H9 (cell line): ENCODE measurements at regions not wholly inside any gene's neighbourhood (a gene's known extent, or its start where the extent isn't known, plus 50 kb on each side); places are given as distances from the start of the nearest gene placed in this dataset.

Experiments used
- DNase-seq: peaks from one replicate; pipeline ENCODE4 v3.0.0-alpha.2; 2017
- H2AFZ ChIP-seq: one replicate; pipeline ENCODE4 v1.6.1; 2013; ENCODE audit warnings: mild to moderate bottlenecking, low read length, control low read depth, moderate library complexity
- H2AK5ac ChIP-seq: 2 replicates; pipeline ENCODE4 v1.6.1; 2013; ENCODE audit warnings: low read length, control low read depth, mixed read lengths; ENCODE audit not compliant: insufficient read length
- H2BK120ac ChIP-seq: one replicate; pipeline ENCODE4 v1.6.1; 2013; ENCODE audit warnings: low read depth, mild to moderate bottlenecking, low read length, control low read depth, inconsistent platforms; ENCODE audit not compliant: poor library complexity, severe bottlenecking
- H2BK12ac ChIP-seq: 2 replicates; pipeline ENCODE4 v1.6.1; 2013; ENCODE audit warnings: low read length, control low read depth, mixed read lengths, low read depth; ENCODE audit not compliant: insufficient read length
- H2BK15ac ChIP-seq: 2 replicates; pipeline ENCODE4 v1.6.1; 2013; ENCODE audit warnings: low read depth, low read length, control low read depth
- H2BK20ac ChIP-seq: one replicate; pipeline ENCODE4 v1.6.1; 2013; ENCODE audit warnings: low read depth, mild to moderate bottlenecking, low read length, control low read depth, inconsistent platforms; ENCODE audit not compliant: poor library complexity, severe bottlenecking
- H2BK5ac ChIP-seq: 2 replicates; pipeline ENCODE4 v1.6.1; 2013; ENCODE audit warnings: low read length, control low read depth, mixed read lengths; ENCODE audit not compliant: insufficient read length
- H3K14ac ChIP-seq: 2 replicates; pipeline ENCODE4 v1.6.1; 2013; ENCODE audit warnings: low read length, control low read depth; ENCODE audit not compliant: insufficient read depth
- H3K18ac ChIP-seq: 2 replicates; pipeline ENCODE4 v1.6.1; 2013; ENCODE audit warnings: low read depth, mild to moderate bottlenecking, mixed read lengths, low read length, control low read depth; ENCODE audit not compliant: insufficient read length
- H3K23ac ChIP-seq: 2 replicates; pipeline ENCODE4 v1.6.1; 2013; ENCODE audit warnings: low read length, control low read depth, mixed read lengths, low read depth; ENCODE audit not compliant: insufficient read length
- H3K23me2 ChIP-seq: 2 replicates; pipeline ENCODE4 v1.6.1; 2013; ENCODE audit warnings: low read depth, mild to moderate bottlenecking, mixed read lengths, low read length, control low read depth; ENCODE audit not compliant: insufficient read length, poor library complexity, severe bottlenecking
- H3K27ac ChIP-seq: 2 replicates; pipeline ENCODE4 v1.5.1; 2013; ENCODE audit warnings: low read length, control low read depth, mixed read lengths, low read depth; ENCODE audit not compliant: insufficient read length
- H3K27me3 ChIP-seq: 2 replicates; pipeline ENCODE4 v1.6.1; 2013; ENCODE audit warnings: low read length, control low read depth, inconsistent platforms; ENCODE audit not compliant: insufficient read depth
- H3K4ac ChIP-seq: 2 replicates; pipeline ENCODE4 v1.6.1; 2013; ENCODE audit warnings: low read depth, mild to moderate bottlenecking, control low read depth, inconsistent platforms, low read length, moderate library complexity
- H3K4me1 ChIP-seq: 2 replicates; pipeline ENCODE4 v1.6.1; 2013; ENCODE audit warnings: low read length, control low read depth, inconsistent platforms; ENCODE audit not compliant: insufficient read depth
- H3K4me2 ChIP-seq: 2 replicates; pipeline ENCODE4 v1.6.1; 2013; ENCODE audit warnings: low read length, control low read depth, mixed read lengths; ENCODE audit not compliant: insufficient read length, insufficient read depth
- H3K56ac ChIP-seq: 2 replicates; pipeline ENCODE4 v1.6.1; 2013; ENCODE audit warnings: low read depth, mild to moderate bottlenecking, mixed read lengths, low read length, control low read depth; ENCODE audit not compliant: insufficient read length
- H3K79me1 ChIP-seq: 2 replicates; pipeline ENCODE4 v1.6.1; 2013; ENCODE audit warnings: low read depth, mild to moderate bottlenecking, moderate library complexity, low read length, control low read depth, inconsistent platforms; ENCODE audit not compliant: insufficient read depth, poor library complexity, severe bottlenecking
- H3K79me2 ChIP-seq: 2 replicates; pipeline ENCODE4 v1.6.1; 2013; ENCODE audit warnings: low read length, control low read depth, inconsistent platforms; ENCODE audit not compliant: insufficient read depth
- H3K9ac ChIP-seq: 2 replicates; pipeline ENCODE4 v1.6.1; 2013; ENCODE audit warnings: low read length, control low read depth, mixed read lengths; ENCODE audit not compliant: insufficient read length; ENCODE audit errors: extremely low read depth
- H3K9me3 ChIP-seq: one replicate; pipeline ENCODE4 v1.6.1; 2013; ENCODE audit warnings: low read depth, low read length, inconsistent platforms; ENCODE audit not compliant: control insufficient read depth
- H3T11ph ChIP-seq: one replicate; pipeline ENCODE4 v1.6.1; 2013; ENCODE audit warnings: mild to moderate bottlenecking, low read length, control low read depth, inconsistent platforms
- H4K20me1 ChIP-seq: one replicate; pipeline ENCODE4 v1.6.1; 2013; ENCODE audit not compliant: control insufficient read depth, insufficient read length, insufficient read depth
- H4K5ac ChIP-seq: 2 replicates; pipeline ENCODE4 v1.6.1; 2013; ENCODE audit warnings: low read depth, mild to moderate bottlenecking, mixed read lengths, low read length, control low read depth; ENCODE audit not compliant: insufficient read length
- H4K8ac ChIP-seq: replicated peaks from 2 replicates; pipeline ENCODE4 v1.6.1; 2013; ENCODE audit warnings: low read length, control low read depth, mixed read lengths, low read depth; ENCODE audit not compliant: insufficient read length
- H4K91ac ChIP-seq: 2 replicates; pipeline ENCODE4 v1.6.1; 2013; ENCODE audit warnings: low read depth, mild to moderate bottlenecking, moderate library complexity, mixed read lengths, low read length, control low read depth; ENCODE audit not compliant: insufficient read length
- H3K27ac Mint-ChIP-seq, 3 experiments: 2 replicates in 2 of 3; 3 replicates in 1 of 3; pipeline ENCODE4 v1.8.0; 2020 to 2021; ENCODE audit warnings: mixed read lengths in 3 of 3, mild to moderate bottlenecking in 1 of 3, moderate library complexity in 1 of 3
- H3K27me3 Mint-ChIP-seq: 2 replicates; pipeline ENCODE4 v1.8.0; 2021; ENCODE audit warnings: low read depth, mild to moderate bottlenecking, moderate library complexity, mixed read lengths
- H3K36me3 Mint-ChIP-seq, 3 experiments: 2 replicates in 2 of 3; 3 replicates in 1 of 3; pipeline ENCODE4 v1.8.0; 2020 to 2021; ENCODE audit warnings: low read depth in 3 of 3, mixed read lengths in 3 of 3; ENCODE audit not compliant: insufficient read depth in 1 of 3
- H3K4me1 Mint-ChIP-seq, 2 experiments: 2 replicates each; pipeline ENCODE4 v1.8.0; 2020; ENCODE audit warnings: mixed read lengths in 2 of 2
- H3K4me3 Mint-ChIP-seq, 2 experiments: 2 replicates in 1 of 2; 3 replicates in 1 of 2; pipeline ENCODE4 v1.8.0; 2020 to 2021; ENCODE audit warnings: mild to moderate bottlenecking in 2 of 2, mixed read lengths in 2 of 2, moderate library complexity in 1 of 2
- H3K9me3 Mint-ChIP-seq, 2 experiments: 2 replicates in 1 of 2; 3 replicates in 1 of 2; pipeline ENCODE4 v1.8.0; 2020; ENCODE audit warnings: mild to moderate bottlenecking in 2 of 2, mixed read lengths in 2 of 2, moderate library complexity in 1 of 2
- CTCF ChIP-seq: fragments of 200-600 bp; sonication (generic); conservative IDR thresholded peaks from 3 replicates; pipeline ENCODE4 v1.8.0; 2021; ENCODE audit warnings: antibody characterized with exemption, mild to moderate bottlenecking

DNA sequence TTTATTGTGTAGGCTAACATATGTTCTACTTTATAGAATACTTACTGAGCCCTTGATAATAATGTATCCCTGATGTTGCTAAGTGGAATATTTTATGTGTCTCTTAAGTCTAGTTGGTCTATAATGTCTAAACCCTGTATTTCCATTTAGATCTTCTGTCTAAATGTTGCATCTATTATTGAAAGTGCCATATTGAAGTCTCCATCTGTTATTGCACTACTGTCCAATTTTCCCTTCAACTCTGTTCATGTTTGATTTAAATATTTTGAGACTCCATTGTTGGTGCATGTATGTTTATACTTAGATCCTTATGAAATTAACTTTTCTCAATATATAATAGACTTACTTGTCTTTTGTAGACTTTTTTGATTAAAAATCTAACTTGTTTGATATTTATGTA lies 924.5 kb upstream of the KCND2 start:
- DNase-seq, result no peak
- Histone ChIP-seq H3K56ac (no peak overlapping the region), H3K18ac (no peak overlapping the region), H3K23ac (no peak overlapping the region), H2BK120ac (no peak overlapping the region), H3K4me2 (no peak overlapping the region), H2BK5ac (no peak overlapping the region), H3K79me1 (no peaks in the 10 kb centered on the region), H3K4me1 (no peaks in the 10 kb centered on the region), H3K14ac (no peak overlapping the region), H4K20me1 (no peaks in the 10 kb centered on the region), H4K8ac (no peak overlapping the region), H2AFZ (no peak overlapping the region), H2BK20ac (no peak overlapping the region), H3K23me2 (no peaks in the 10 kb centered on the region), H3K27me3 (no peaks in the 10 kb centered on the region), H2BK15ac (no peak overlapping the region), H2AK5ac (no peak overlapping the region), H3K9me3 (no peaks in the 10 kb centered on the region), H3K27ac (no peak overlapping the region), H3K4ac (no peak overlapping the region), H3K79me2 (no peaks in the 10 kb centered on the region), H4K5ac (no peak overlapping the region), H3K9ac (no peak overlapping the region), H3T11ph (no peak overlapping the region), H2BK12ac (no peak overlapping the region), H4K91ac (no peak overlapping the region)
- Mint-ChIP-seq H3K4me3 (no peak overlapping the region), H3K27ac (no peak overlapping the region), H3K36me3 (no peaks in the 10 kb centered on the region), H3K27me3 (no peaks in the 10 kb centered on the region; the same call in 1 of the 2 replicates), H3K9me3 (no peaks in the 10 kb centered on the region), H3K4me1 (no peaks in the 10 kb centered on the region)
- TF ChIP-seq CTCF, result no peak
